Glomerular endothelial cell (primary cell): ENCODE measurements at regions not wholly inside any gene's neighbourhood (a gene's known extent, or its start where the extent isn't known, plus 50 kb on each side); places are given as distances from the start of the nearest gene placed in this dataset.

Experiments
- DNase-seq: peaks from one replicate; pipeline ENCODE4 v3.0.0-alpha.2; 2011; ENCODE audit warnings: low read depth, low spot score; ENCODE audit errors: extremely low read depth

- no peak for DNase-seq
Observed at GRCh38 chr13:104163866-104164630, 1097.8 kb upstream of the SLC10A2 start.

- DNase-seq, result no peak
Observed at GRCh38 chr13:104160536-104160935, 1094.3 kb upstream of the SLC10A2 start.

GRCh38 chr13:104143760-104144416 is 1077.7 kb upstream of the SLC10A2 start:
- DNase-seq, result no peak

GRCh38 chr13:104140552-104140951 is 1074.3 kb upstream of the SLC10A2 start:
- DNase-seq, result no peak

- DNase-seq, result no peak
Observed at GRCh38 chr13:104137416-104137815, 1071.2 kb upstream of the SLC10A2 start.

- no peak for DNase-seq
Observed at GRCh38 chr13:104132849-104133248, 1066.6 kb upstream of the SLC10A2 start.

GRCh38 chr13:104114101-104114500 is 1047.9 kb upstream of the SLC10A2 start:
- DNase-seq, result no peak

- no peak for DNase-seq
Observed at GRCh38 chr13:104111031-104111430, 1044.8 kb upstream of the SLC10A2 start.

- peak; percentile 86 for DNase-seq
Observed at GRCh38 chr13:104106705-104107393, 1040.6 kb upstream of the SLC10A2 start.

- DNase-seq, result no peak
Observed at GRCh38 chr13:104105418-104106355, 1039.5 kb upstream of the SLC10A2 start.

- no peak for DNase-seq
Observed at GRCh38 chr13:104099750-104100149, 1033.5 kb upstream of the SLC10A2 start.

GRCh38 chr13:104098421-104098820 is 1032.2 kb upstream of the SLC10A2 start:
- DNase-seq, result no peak

- DNase-seq, result no peak
Observed at GRCh38 chr13:104086759-104087158, 1020.5 kb upstream of the SLC10A2 start.

GRCh38 chr13:104086210-104086609 is 1020.0 kb upstream of the SLC10A2 start:
- DNase-seq, result no peak

- no peak for DNase-seq
Observed at GRCh38 chr13:104085611-104086010, 1019.4 kb upstream of the SLC10A2 start.

GRCh38 chr13:104074326-104074725 is 1008.1 kb upstream of the SLC10A2 start:
- no peak for DNase-seq

GRCh38 chr13:104071806-104072205 is 1005.6 kb upstream of the SLC10A2 start:
- no peak for DNase-seq

GRCh38 chr13:104065328-104065727 is 999.1 kb upstream of the SLC10A2 start:
- no peak for DNase-seq

- no peak for DNase-seq
Observed at GRCh38 chr13:104057861-104058260, 991.6 kb upstream of the SLC10A2 start.

- no peak for DNase-seq
Observed at GRCh38 chr13:104045907-104046306, 979.7 kb upstream of the SLC10A2 start.

GRCh38 chr13:104043184-104043583 is 977.0 kb upstream of the SLC10A2 start:
- DNase-seq, result no peak
